Endothelial cell of umbilical vein (primary cell): ENCODE measurements at regions not wholly inside any gene's neighbourhood (a gene's known extent, or its start where the extent isn't known, plus 50 kb on each side); places are given as distances from the start of the nearest gene placed in this dataset.

Source experiments
- BruUV-seq: library from RNA; stranded (reverse); fragments of 400-500 nt; replicated peaks from 2 replicates; lab custom pipeline; 2021; lab: Mats Ljungman, UMichigan
- CTCF ChIA-PET: fragments of 300-600, 350-600 bp; sonication (Branson Sonifier 250); formaldehyde crosslinking; loops from one replicate; lab custom pipeline; 2021; ENCODE audit warnings: antibody characterized with exemption, inconsistent platforms; lab: Charles Lee
- POLR2A ChIA-PET: fragments of 300-600, 350-600 bp; sonication (Branson Sonifier 250); formaldehyde crosslinking; loops from one replicate; lab custom pipeline; 2021; ENCODE audit warnings: antibody characterized with exemption, inconsistent platforms; lab: Charles Lee
- DNase-seq: peaks from one replicate; pipeline ENCODE4 v3.0.0-alpha.2; 2011; ENCODE audit warnings: low read depth, low spot score
- FAIRE-seq: peaks from 2 replicates; lab custom pipeline; 2011; peaks lifted over from hg19 to GRCh38; lab: Jason Lieb, UNC
- H2AFZ ChIP-seq: 2 replicates; pipeline ENCODE4 v1.6.0; 2012; ENCODE audit warnings: low read depth, low read length, control low read depth, inconsistent platforms
- H3K27ac ChIP-seq: 2 replicates; pipeline ENCODE4 v1.5.1; 2011; ENCODE audit warnings: low read depth, mild to moderate bottlenecking, control low read depth, low read length, moderate library complexity; ENCODE audit not compliant: insufficient read depth
- H3K27me3 ChIP-seq, 2 experiments: 2 replicates each; pipeline versions ENCODE4 v1.6.0 to v1.6.1; 2011; ENCODE audit warnings: low read length in 2 of 2, mixed read lengths in 1 of 2; ENCODE audit not compliant: control insufficient read depth in 2 of 2, insufficient read depth in 2 of 2
- H3K36me3 ChIP-seq, 2 experiments: 2 replicates in 1 of 2; 3 replicates in 1 of 2; pipeline ENCODE4 v1.5.1; 2011; ENCODE audit warnings: low read length in 2 of 2, mild to moderate bottlenecking in 1 of 2, moderate library complexity in 1 of 2; ENCODE audit not compliant: control insufficient read depth in 2 of 2, insufficient read depth in 2 of 2; ENCODE audit errors: extremely low read depth in 1 of 2
- H3K4me1 ChIP-seq: 3 replicates; pipeline ENCODE4 v1.5.1; 2011; ENCODE audit warnings: mild to moderate bottlenecking, low read length; ENCODE audit not compliant: control insufficient read depth, insufficient read depth; ENCODE audit errors: extremely low read depth
- H3K4me2 ChIP-seq: 2 replicates; pipeline ENCODE4 v1.6.1; 2011; ENCODE audit warnings: low read length, control low read depth, mixed read lengths; ENCODE audit not compliant: insufficient read depth
- H3K4me3 ChIP-seq, 3 experiments: fragments of 200-600 bp in 1 of 3; sonication (generic), shearing (Covaris generic) in 1 of 3; replicated peaks in 1 of 3; 2 replicates each; pipeline ENCODE4 v1.5.1; 2011 to 2016; ENCODE audit warnings: control low read depth in 3 of 3, low read length in 3 of 3, mild to moderate bottlenecking in 2 of 3, inconsistent platforms in 1 of 3, low read depth in 1 of 3, moderate library complexity in 1 of 3; ENCODE audit not compliant: insufficient read depth in 1 of 3
- H3K79me2 ChIP-seq: 2 replicates; pipeline ENCODE4 v1.6.0; 2012; ENCODE audit warnings: low read length, inconsistent platforms; ENCODE audit not compliant: control insufficient read depth, insufficient read depth
- H3K9ac ChIP-seq: replicated peaks from 2 replicates; pipeline ENCODE3; 2011; ENCODE audit warnings: low read length, control low read depth; ENCODE audit not compliant: insufficient read depth; ENCODE audit errors: extremely low read depth
- H3K9me1 ChIP-seq: replicated peaks from 3 replicates; pipeline ENCODE4 v1.6.0; 2011; ENCODE audit warnings: mild to moderate bottlenecking, low read length; ENCODE audit not compliant: control insufficient read depth, insufficient read depth; ENCODE audit errors: extremely low read depth
- H3K9me3 ChIP-seq: replicated peaks from 2 replicates; pipeline ENCODE4 v1.5.1; 2012; ENCODE audit warnings: low read length, inconsistent platforms; ENCODE audit not compliant: control insufficient read depth, insufficient read depth
- H4K20me1 ChIP-seq: replicated peaks from 2 replicates; pipeline ENCODE3; 2011; ENCODE audit warnings: mild to moderate bottlenecking, low read length; ENCODE audit not compliant: control insufficient read depth, insufficient read depth; ENCODE audit errors: extremely low read depth
- EZH2 ChIP-seq: IDR thresholded peaks from 2 replicates; pipeline ENCODE4 v1.6.1; 2012; ENCODE audit warnings: borderline replicate concordance, low read depth, mild to moderate bottlenecking, moderate library complexity, low read length, inconsistent platforms; ENCODE audit not compliant: severe bottlenecking
- FOS ChIP-seq: IDR thresholded peaks from 2 replicates; pipeline ENCODE4 v1.6.1; 2011; ENCODE audit warnings: mild to moderate bottlenecking, low read length, moderate library complexity, borderline replicate concordance; ENCODE audit not compliant: insufficient read depth
- GATA2 ChIP-seq: IDR thresholded peaks from 2 replicates; pipeline ENCODE4 v1.7.0; 2011; ENCODE audit warnings: low read depth, mild to moderate bottlenecking, moderate library complexity, mixed read lengths, low read length; ENCODE audit not compliant: insufficient read length, insufficient read depth
- JUN ChIP-seq: IDR thresholded peaks from 2 replicates; pipeline ENCODE4 v1.6.1; 2011; ENCODE audit warnings: borderline replicate concordance, low read depth; ENCODE audit not compliant: insufficient read length, insufficient read depth
- MAX ChIP-seq: IDR thresholded peaks from 2 replicates; pipeline ENCODE4 v1.6.1; 2011; ENCODE audit not compliant: insufficient read depth, insufficient read length
- MYC ChIP-seq: IDR thresholded peaks from one replicate; pipeline ENCODE4 v1.6.1; 2011; ENCODE audit warnings: mild to moderate bottlenecking, low read depth, low read length
- POLR2A ChIP-seq: IDR thresholded peaks from 2 replicates; pipeline ENCODE4 v1.6.1; 2012; ENCODE audit warnings: low read depth, mild to moderate bottlenecking, control low read depth, low read length
- POLR2AphosphoS5 ChIP-seq: IDR thresholded peaks from 2 replicates; pipeline ENCODE4 v1.6.1; 2012; ENCODE audit warnings: low read depth, mild to moderate bottlenecking, control low read depth, low read length, moderate library complexity; ENCODE audit not compliant: insufficient read depth
- dilution Hi-C: fragments of 300-500 bp; cut with MboI; formaldehyde crosslinking; loops from one replicate; pipeline ENCODE4 v1.15.0; 2019; ENCODE audit warnings: low sequenced_read_pairs; ENCODE audit not compliant: extremely low pct_ligation_motif_present
- intact Hi-C: fragments of 100-400 bp; cut with micrococcal nuclease; formaldehyde crosslinking; loops from one replicate; pipeline ENCODE4 v1.10.0; 2022
- TF ChIP-seq, protein P1 (sequence below), 2 donors: IDR thresholded peaks; 1 replicate in 1 of 2; 2 replicates in 1 of 2; pipeline ENCODE4 v1.5.1; 2011; ENCODE audit warnings: low read length in 2 of 2, mild to moderate bottlenecking in 2 of 2, moderate library complexity in 2 of 2, control low read depth in 1 of 2, inconsistent platforms in 1 of 2, low read depth in 1 of 2; ENCODE audit not compliant: insufficient read depth in 1 of 2; ENCODE audit errors: extremely low read depth in 1 of 2

- Histone ChIP-seq H3K9me1 (no peaks in the 10 kb centered on the region), H3K27ac (no peak overlapping the region), H4K20me1 (no peaks in the 10 kb centered on the region), H3K9ac (no peak overlapping the region), H3K27me3 (no peaks in the 10 kb centered on the region), H3K4me1 (no peaks in the 10 kb centered on the region), H2AFZ (no peak overlapping the region), H3K4me2 (no peak overlapping the region), H3K4me3 (no peak overlapping the region), H3K79me2 (no peaks in the 10 kb centered on the region), H3K9me3 (peaks cover 7% of the 10 kb centered on the region), H3K36me3 (no peaks in the 10 kb centered on the region)
- ChIA-PET CTCF (no interaction called here), POLR2A (no interaction called here)
- no peak for TF ChIP-seq GATA2
- TF ChIP-seq POLR2AphosphoS5, result no peak
- no peak for TF ChIP-seq MYC
- TF ChIP-seq, protein P1, sequence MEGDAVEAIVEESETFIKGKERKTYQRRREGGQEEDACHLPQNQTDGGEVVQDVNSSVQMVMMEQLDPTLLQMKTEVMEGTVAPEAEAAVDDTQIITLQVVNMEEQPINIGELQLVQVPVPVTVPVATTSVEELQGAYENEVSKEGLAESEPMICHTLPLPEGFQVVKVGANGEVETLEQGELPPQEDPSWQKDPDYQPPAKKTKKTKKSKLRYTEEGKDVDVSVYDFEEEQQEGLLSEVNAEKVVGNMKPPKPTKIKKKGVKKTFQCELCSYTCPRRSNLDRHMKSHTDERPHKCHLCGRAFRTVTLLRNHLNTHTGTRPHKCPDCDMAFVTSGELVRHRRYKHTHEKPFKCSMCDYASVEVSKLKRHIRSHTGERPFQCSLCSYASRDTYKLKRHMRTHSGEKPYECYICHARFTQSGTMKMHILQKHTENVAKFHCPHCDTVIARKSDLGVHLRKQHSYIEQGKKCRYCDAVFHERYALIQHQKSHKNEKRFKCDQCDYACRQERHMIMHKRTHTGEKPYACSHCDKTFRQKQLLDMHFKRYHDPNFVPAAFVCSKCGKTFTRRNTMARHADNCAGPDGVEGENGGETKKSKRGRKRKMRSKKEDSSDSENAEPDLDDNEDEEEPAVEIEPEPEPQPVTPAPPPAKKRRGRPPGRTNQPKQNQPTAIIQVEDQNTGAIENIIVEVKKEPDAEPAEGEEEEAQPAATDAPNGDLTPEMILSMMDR (IDR thresholded peaks at IDR 0.05; ENCODE audit: extremely low read depth in 1 of 2, insufficient read depth in 1 of 2, low read depth in 1 of 2, low read length in 2 of 2), result no peak
- no peak for TF ChIP-seq JUN
- no peak for TF ChIP-seq POLR2A
- no peak for TF ChIP-seq MAX
- no peak for TF ChIP-seq EZH2
- TF ChIP-seq FOS, result no peak
- no peak for FAIRE-seq
- DNase-seq, result no peak
- intact Hi-C loops (no loop called here), dilution Hi-C loops (no loop called here)
- no TSS peak for BruUV-seq
Measured at GRCh38 chr10:130748409-130749057, 563.0 kb downstream of the TCERG1L start.
